A549 (cell line): ENCODE measurements at regions not wholly inside any gene's neighbourhood (a gene's known extent, or its start where the extent isn't known, plus 50 kb on each side); places are given as distances from the start of the nearest gene placed in this dataset.

Experiments
- CBX8 ChIP-seq: fragments of 200-600 bp; sonication (generic); IDR thresholded peaks from 2 replicates; pipeline ENCODE4 v1.6.1; 2016
- CTCF ChIP-seq: fragments of >200 bp; sonication (Bioruptor Twin); formaldehyde crosslinking; IDR thresholded peaks from 3 replicates; pipeline ENCODE4 v1.5.1; 2016
- ESRRA ChIP-seq: fragments of 150-350 bp; IDR thresholded peaks from 2 replicates; pipeline ENCODE4 v1.6.1; 2014; ENCODE audit warnings: mild to moderate bottlenecking, low read length, borderline replicate concordance
- FOSL2 ChIP-seq, 2 experiments: fragments of 450-650 bp in 1 of 2; fragments of >200 bp in 1 of 2; sonication (Bioruptor Twin) in 1 of 2; formaldehyde crosslinking; IDR thresholded peaks; 2 replicates each; pipeline versions ENCODE4 v1.5.0 to v1.6.1; 2016 to 2020; ENCODE audit warnings: mild to moderate bottlenecking in 1 of 2, moderate library complexity in 1 of 2
- KDM1A ChIP-seq: fragments of 200-600 bp; sonication (generic); IDR thresholded peaks from 2 replicates; pipeline ENCODE4 v1.6.1; 2016; ENCODE audit warnings: low read depth, mild to moderate bottlenecking
- MAFK ChIP-seq: fragments of 450-650 bp; IDR thresholded peaks from 2 replicates; pipeline ENCODE4 v1.6.1; 2014; ENCODE audit not compliant: partially characterized antibody
- MYC ChIP-seq: IDR thresholded peaks from 2 replicates; pipeline ENCODE4 v1.6.1; 2012; ENCODE audit warnings: mild to moderate bottlenecking, inconsistent platforms, low read length, improper control_type of control experiment, borderline replicate concordance
- NR3C1 ChIP-seq: fragments of >200 bp; sonication (Bioruptor Twin); formaldehyde crosslinking; IDR thresholded peaks from 3 replicates; pipeline ENCODE4 v1.6.1; 2017
- POLR2A ChIP-seq: IDR thresholded peaks from 2 replicates; pipeline ENCODE4 v1.6.1; 2012; ENCODE audit warnings: mild to moderate bottlenecking, low read length
- ZNF302 ChIP-seq: fragments of 250-450 bp; sonication (Bioruptor Pico); IDR thresholded peaks from 2 replicates; pipeline ENCODE4 v1.9.0; 2021; ENCODE audit warnings: inconsistent platforms, mild to moderate bottlenecking, moderate library complexity
- TF ChIP-seq, protein P1 (sequence below): IDR thresholded peaks from 2 replicates; pipeline ENCODE4 v1.6.1; 2012

DNA sequence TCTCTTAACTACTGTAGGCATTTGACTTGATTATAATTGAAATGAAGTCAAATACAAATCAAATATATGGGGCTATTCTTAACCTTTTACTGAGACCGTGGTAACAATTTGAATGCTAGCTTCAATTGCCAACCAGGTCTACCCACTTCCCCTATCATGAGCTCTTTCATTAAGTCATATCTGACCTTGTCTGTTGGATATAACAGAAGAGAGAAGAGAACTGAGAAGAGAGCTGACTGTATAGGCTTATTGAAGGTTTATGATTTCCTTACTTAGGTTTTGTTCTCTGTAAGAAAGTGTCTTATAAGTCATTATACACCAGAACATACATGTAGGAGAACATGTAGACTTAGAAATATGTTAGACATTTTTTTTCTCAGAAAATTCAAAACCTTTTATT is 549.4 kb downstream of the COL12A1 start:
- TF ChIP-seq POLR2A (no peak), MYC (no peak), NR3C1 (no peak), CTCF (no peak), MAFK (no peak), ESRRA (no peak), FOSL2 (IDR thresholded peaks at IDR 0.05) (no peak), FOSL2 (CRISPR knock-in tag; IDR thresholded peaks at IDR 0.05) (no peak), ZNF302 (CRISPR knock-in tag) (no peak), KDM1A (no peak), CBX8 (no peak)
- TF ChIP-seq, protein P1, sequence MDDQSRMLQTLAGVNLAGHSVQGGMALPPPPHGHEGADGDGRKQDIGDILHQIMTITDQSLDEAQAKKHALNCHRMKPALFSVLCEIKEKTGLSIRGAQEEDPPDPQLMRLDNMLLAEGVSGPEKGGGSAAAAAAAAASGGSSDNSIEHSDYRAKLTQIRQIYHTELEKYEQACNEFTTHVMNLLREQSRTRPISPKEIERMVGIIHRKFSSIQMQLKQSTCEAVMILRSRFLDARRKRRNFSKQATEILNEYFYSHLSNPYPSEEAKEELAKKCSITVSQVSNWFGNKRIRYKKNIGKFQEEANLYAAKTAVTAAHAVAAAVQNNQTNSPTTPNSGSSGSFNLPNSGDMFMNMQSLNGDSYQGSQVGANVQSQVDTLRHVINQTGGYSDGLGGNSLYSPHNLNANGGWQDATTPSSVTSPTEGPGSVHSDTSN, result no peak
